ENCODE measurements at regions not wholly inside any gene's neighbourhood (a gene's known extent, or its start where the extent isn't known, plus 50 kb on each side); places are given as distances from the start of the nearest gene placed in this dataset.

- DNase-seq = no peak
- 70 to 81% methylated on average over 5 of the region's 5 CpGs for WGBS, 2 donors
- Histone ChIP-seq H3K27ac (no peak overlapping the region), H3K9me3 (no peaks in the 10 kb centered on the region), H3K36me3 (no peaks in the 10 kb centered on the region), H3K27me3 (no peaks in the 10 kb centered on the region), H3K4me1 (no peaks in the 10 kb centered on the region), H3K4me3 (replicated peaks in 1 of 3) (no peak overlapping the region)
- no peak for TF ChIP-seq POLR2A (IDR thresholded peaks at IDR 0.05)
- no peak for TF ChIP-seq CTCF (IDR thresholded peaks at IDR 0.05)
- intact Hi-C loops (cut with DNase I) = no loop called here
Measured at GRCh38 chr2:49251251-49251650, 96.9 kb upstream of the FSHR start.

GRCh38 chr2:49248506-49248905 is 94.2 kb upstream of the FSHR start:
- DNase-seq = no peak
- TF ChIP-seq POLR2A (IDR thresholded peaks at IDR 0.05) (no peak), CTCF (IDR thresholded peaks at IDR 0.05) (no peak)
- Histone ChIP-seq H3K36me3 (no peaks in the 10 kb centered on the region), H3K27me3 (no peaks in the 10 kb centered on the region), H3K9me3 (no peaks in the 10 kb centered on the region), H3K4me1 (no peaks in the 10 kb centered on the region), H3K27ac (no peak overlapping the region), H3K4me3 (replicated peaks in 1 of 3) (no peak overlapping the region)
- intact Hi-C loops (cut with DNase I) = no loop called here
- WGBS, 2 donors = 79 to 85% methylated on average over 1 of the region's 1 CpG

GRCh38 chr2:49241991-49242390 is 87.7 kb upstream of the FSHR start:
- Histone ChIP-seq H3K36me3 (no peaks in the 10 kb centered on the region), H3K9me3 (no peaks in the 10 kb centered on the region), H3K27ac (no peak overlapping the region), H3K4me1 (no peaks in the 10 kb centered on the region), H3K27me3 (no peaks in the 10 kb centered on the region), H3K4me3 (replicated peaks in 1 of 3) (no peak overlapping the region)
- no peak for DNase-seq
- intact Hi-C loops (cut with DNase I) = no loop called here
- TF ChIP-seq POLR2A (IDR thresholded peaks at IDR 0.05) = no peak
- no peak for TF ChIP-seq CTCF (IDR thresholded peaks at IDR 0.05)

GRCh38 chr2:49241501-49241900 is 87.2 kb upstream of the FSHR start:
- no peak overlapping the region for H3K4me3 ChIP-seq (replicated peaks in 1 of 3)
- intact Hi-C loops (cut with DNase I) = no loop called here
- DNase-seq = no peak

GRCh38 chr2:49240608-49241007 is 86.3 kb upstream of the FSHR start:
- Histone ChIP-seq H3K27me3 (no peaks in the 10 kb centered on the region), H3K4me1 (no peaks in the 10 kb centered on the region), H3K4me3 (replicated peaks in 1 of 3) (no peak overlapping the region), H3K36me3 (no peaks in the 10 kb centered on the region), H3K27ac (no peak overlapping the region), H3K9me3 (no peaks in the 10 kb centered on the region)
- 64 to 65% methylated on average over 3 of the region's 3 CpGs for WGBS, 2 donors
- no peak for DNase-seq
- intact Hi-C loops (cut with DNase I) = no loop called here
- TF ChIP-seq POLR2A (IDR thresholded peaks at IDR 0.05) (no peak), CTCF (IDR thresholded peaks at IDR 0.05) (no peak)

More at GRCh38 chr2:49241501-49241900, 87.2 kb upstream of the FSHR start:
- H3K27ac ChIP-seq = no peak overlapping the region
- TF ChIP-seq POLR2A (IDR thresholded peaks at IDR 0.05) (no peak), CTCF (IDR thresholded peaks at IDR 0.05) (no peak)
- H3K4me1 ChIP-seq = no peaks in the 10 kb centered on the region
- no peaks in the 10 kb centered on the region for H3K9me3 ChIP-seq
- H3K27me3 ChIP-seq = no peaks in the 10 kb centered on the region
- H3K36me3 ChIP-seq = no peaks in the 10 kb centered on the region

Data from thyroid gland (tissue), 4 donors.